Skin epidermis (tissue), 12 donors: ENCODE measurements at regions not wholly inside any gene's neighbourhood (a gene's known extent, or its start where the extent isn't known, plus 50 kb on each side); places are given as distances from the start of the nearest gene placed in this dataset.
A peak's percentile ranks its signal among the peaks of the same experiment; 100 is the strongest.
"Not testable (repeated sequence)": the region's sequence is repeated elsewhere in the genome, so short reads cannot be mapped to it uniquely, and the experiment has no call there.

Experiments
- H3K27ac ChIP-seq, 21 experiments: fragments of 200-600 bp; sonication (generic) in 11 of 21; one replicate each; pipeline ENCODE4 v1.5.0; 2020; ENCODE audit warnings: mild to moderate bottlenecking in 3 of 21, inconsistent platforms in 2 of 21, moderate library complexity in 2 of 21
- H3K4me3 ChIP-seq, 7 experiments: fragments of 200-600 bp; sonication (generic) in 2 of 7; one replicate each; pipeline ENCODE4 v1.5.0; 2020; ENCODE audit warnings: inconsistent platforms in 2 of 7, mild to moderate bottlenecking in 2 of 7, moderate library complexity in 1 of 7

DNA sequence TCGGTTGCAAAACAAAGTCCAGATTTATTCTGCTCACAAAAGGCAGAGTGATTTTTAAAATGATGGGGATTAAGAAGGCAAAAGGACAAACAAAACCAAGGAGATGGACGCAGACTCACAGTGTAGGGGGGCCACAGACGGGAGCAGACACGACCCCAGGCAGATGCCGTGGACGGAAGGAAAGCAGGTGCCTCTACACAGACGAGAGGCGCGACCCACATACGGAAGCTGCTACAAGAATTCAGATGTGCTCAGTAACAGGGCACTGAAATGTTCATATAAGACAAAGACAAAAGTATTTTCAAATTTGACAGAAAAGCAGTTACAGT lies 148.9 kb downstream of the BRD1 start:
- no peak overlapping the region for H3K4me3 ChIP-seq
- H3K27ac ChIP-seq: no peak overlapping the region

DNA sequence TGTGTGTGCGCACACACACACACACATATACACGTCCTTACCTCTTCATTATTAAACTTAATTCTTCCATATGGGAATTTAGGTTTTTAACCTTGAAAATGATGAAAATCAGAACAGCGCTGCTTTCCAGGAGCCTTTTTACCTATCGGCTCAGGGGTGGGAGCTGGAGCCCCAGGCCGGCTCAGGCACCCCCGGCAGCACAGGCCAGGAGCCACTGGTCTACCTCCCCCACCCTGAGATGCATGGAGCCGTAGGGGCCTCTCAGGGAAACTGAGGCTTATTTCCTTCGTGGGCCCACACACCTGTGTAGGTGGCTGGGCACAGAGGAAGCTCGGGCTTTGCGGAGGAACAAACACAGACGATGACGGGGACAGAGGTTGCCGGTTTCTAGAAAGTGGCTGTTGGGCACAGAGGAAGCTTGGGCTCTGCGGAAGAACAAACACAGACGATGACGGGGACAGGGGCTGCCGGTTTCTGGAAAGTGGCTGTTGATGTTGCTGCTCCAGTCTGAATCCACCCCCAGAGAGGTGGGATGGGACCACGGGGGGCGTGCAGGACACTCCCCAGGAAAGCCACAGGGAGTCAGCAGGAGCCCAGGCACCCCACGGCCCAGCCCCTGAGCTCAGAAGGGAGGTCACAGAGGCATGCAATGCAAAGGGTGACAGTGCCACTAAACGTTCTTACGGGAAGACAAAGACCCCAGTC lies 149.4 kb downstream of the BRD1 start:
- Histone ChIP-seq H3K4me3 (no peak overlapping the region), H3K27ac (no peak overlapping the region)

DNA sequence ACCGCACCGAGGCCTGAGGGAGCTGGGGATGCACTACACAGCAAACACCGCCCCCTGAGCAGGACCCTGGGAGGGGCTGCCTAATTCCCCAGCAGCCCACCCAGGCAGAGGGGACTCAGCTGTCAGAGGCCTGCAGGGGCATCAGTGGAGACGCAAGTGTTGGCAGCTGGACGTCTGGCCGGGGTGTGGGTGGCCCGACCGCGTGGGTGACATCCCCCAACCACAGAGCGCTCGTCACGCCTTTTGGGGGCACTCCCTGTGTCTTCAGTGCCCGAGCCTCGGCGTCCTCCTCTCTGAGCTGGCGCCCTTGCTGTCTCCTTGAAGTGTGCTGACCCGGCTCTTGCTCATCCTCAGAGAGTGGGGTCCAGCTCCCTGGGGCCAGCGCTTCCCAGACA lies 150.2 kb downstream of the BRD1 start:
- Histone ChIP-seq H3K27ac (no peak overlapping the region), H3K4me3 (no peak overlapping the region)

- no peak overlapping the region for H3K27ac ChIP-seq
Measured at GRCh38 chr22:49676783-49677494, 150.7 kb downstream of the BRD1 start.

GRCh38 chr22:49676230-49676629 lies 151.4 kb downstream of the BRD1 start:
- Histone ChIP-seq H3K4me3 (no peak overlapping the region), H3K27ac (no peak overlapping the region)

More at GRCh38 chr22:49676783-49677494, 150.7 kb downstream of the BRD1 start:
- H3K4me3 ChIP-seq: no peak overlapping the region

DNA sequence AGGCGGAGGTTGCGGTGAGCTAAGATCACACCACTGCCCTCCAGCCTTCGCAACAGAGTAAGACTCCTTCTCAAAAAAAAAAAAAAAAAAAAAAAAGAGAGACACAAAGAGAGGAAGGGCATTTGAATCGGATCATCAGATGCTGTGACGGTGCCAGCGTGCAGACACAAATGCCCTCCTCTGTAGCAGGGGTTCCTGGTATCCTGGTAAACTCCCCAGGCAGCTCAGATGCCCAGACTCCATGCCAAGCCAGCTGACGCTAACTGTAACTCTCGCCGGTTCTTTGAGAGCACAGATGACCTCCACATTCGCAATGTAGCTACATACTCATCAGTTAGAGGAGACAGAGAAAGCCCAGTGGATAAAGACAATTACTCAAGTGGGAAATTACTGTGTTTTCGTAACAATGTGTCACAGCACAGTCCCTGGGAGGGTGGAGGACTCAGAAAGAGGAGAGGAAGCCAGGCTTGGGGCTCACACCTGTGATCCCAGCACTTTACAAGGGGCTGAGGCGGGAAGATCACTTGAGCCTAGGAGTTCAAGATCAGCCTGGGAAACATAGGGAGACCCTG lies 153.1 kb downstream of the BRD1 start:
- Histone ChIP-seq H3K4me3 (no peak overlapping the region), H3K27ac (no peak overlapping the region)

DNA sequence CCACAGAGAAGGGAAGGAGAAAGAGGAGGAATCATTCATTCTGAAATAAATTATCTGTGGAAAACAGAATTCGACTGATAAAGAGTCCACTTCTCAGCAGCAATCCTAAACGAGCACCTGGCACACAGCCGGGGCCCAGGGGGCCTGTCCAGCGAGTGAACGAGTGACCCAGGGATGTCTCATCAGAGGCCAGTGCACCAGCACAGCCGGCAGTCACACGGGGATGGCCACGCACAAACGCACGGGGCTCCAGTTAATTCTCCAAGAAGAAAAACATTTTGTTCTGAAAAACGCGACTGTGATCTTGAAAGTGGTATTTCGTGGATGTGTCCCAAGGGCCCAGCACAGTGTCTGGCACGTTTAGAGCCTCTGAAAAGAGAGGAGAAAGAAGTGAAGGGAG lies 154.6 kb downstream of the BRD1 start:
- Histone ChIP-seq H3K4me3 (no peak overlapping the region), H3K27ac (no peak overlapping the region)

DNA sequence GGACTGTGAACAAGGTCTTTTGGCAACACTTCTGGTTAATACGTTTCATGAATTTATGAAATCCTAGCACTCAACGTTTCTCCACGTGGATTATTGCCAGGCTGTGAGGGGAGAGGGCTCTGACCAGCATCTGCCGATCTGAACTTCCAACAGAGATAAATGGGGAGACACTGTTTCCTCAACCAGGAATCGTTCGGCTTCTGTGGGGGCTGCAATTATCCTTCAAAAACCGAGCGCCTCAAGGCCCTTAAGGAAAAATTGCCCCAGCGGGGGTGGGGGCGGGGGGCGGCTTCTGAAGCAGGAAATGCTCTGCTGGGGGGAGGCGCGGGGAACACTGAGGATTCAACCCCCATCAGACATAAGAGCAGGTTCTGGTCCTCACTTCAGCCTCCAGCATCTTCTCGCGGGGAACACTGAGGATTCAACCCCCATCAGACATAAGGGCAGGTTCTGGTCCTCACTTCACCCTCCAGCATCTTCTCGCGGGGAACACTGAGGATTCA lies 155.6 kb downstream of the BRD1 start:
- H3K4me3 ChIP-seq: no peak overlapping the region
- H3K27ac ChIP-seq: no peak overlapping the region

GRCh38 chr22:49671331-49672013 lies 156.2 kb downstream of the BRD1 start:
- no peak overlapping the region for H3K27ac ChIP-seq
- no peak overlapping the region for H3K4me3 ChIP-seq

DNA sequence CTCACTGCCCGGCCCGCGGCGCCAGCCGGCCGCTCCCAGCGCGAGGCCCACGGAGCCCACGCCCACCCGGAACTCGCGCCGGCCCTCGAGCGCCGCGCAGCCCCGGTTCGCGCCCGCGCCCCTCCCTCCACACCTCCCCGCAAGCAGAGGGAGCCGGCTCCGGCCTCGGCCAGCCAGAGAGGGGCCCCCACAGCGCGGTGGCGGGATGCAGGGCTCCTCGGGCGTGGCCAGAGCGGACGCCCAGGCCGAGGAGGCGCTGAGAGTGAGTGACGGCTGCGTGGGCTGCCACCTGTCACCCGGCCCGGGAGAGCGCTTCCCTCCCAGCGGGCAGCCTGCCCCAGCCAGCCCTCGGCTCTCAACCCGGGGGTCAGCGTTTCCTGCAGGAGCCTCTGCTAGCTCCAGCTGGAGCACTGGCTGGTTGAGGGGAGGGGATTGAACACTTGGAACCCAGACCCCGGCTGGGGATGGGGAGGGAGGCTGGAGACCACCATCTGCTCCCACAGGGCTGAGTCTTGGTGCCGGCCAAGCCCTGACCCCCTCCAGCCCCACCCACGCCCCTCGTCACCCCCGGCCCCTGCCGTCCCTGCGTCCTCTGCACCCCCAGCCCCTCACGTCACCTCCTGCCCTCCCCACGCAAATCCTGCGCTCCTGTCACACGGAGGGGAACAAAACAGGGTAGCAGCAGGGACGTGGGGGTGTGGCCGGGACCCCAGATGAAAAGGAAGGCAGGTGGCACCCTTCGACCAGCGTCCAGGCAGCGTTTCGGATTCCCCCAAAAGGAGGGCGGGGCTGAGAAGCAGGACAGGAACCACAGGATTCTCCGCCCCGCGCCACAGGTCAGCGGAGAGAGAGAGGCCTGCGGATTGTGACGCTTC lies 157.0 kb downstream of the BRD1 start:
- no peak overlapping the region for H3K27ac ChIP-seq
- H3K4me3 ChIP-seq: peak overlapping the region in 6 of 7 experiments; percentile 18 to 38 (median 26)

DNA sequence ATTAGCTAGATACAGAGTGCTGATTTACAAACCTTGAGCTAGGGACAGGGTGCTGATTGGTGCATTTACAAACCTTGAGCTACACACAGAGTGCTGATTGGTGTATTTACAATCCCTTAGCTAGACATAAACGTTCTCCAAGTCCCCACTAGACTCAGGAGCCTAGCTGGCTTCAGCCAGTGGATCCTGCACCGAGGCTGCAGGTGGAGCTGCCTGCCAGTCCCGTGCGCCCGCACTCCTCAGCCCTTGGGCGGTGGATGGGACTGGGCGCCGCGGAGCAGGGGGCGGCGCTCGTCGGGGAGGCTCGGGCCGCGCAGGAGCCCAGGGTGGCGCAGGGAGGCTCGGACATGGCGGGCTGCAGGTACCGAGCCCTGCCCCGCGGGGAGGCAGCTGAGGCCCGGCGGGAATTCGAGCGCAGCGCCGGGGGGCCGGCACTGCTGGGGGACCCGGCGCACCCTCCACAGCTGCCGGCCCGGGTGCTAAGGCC lies 157.7 kb downstream of the BRD1 start:
- not testable (repeated sequence) for H3K27ac ChIP-seq
- H3K4me3 ChIP-seq: peak overlapping the region in 6 of 7 experiments; percentile 18 to 38 (median 26)

GRCh38 chr22:49669427-49669968 lies 158.2 kb downstream of the BRD1 start:
- H3K4me3 ChIP-seq, H3K27ac ChIP-seq: not testable (repeated sequence)

DNA sequence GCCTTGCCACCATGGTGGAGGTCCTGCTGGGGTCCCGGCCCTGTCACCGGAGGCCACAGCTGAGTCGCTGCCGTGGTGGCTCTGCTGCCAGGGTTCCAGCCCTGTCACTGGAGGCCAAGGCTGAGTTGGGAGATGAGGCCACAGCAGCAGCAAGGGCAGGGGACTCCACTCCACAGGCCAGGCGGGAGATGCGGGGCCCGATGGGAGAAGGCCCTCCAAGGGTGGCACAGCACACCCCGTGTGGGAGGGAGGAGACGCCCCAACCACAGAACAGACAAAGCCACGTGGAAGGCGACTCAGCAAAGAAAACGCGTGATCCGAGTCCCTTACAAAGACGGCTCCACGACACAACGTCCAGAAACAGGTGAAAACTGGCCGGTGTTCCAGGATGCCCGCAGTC lies 159.3 kb downstream of the BRD1 start:
- Histone ChIP-seq H3K4me3 (no peak overlapping the region), H3K27ac (no peak overlapping the region)

- Histone ChIP-seq H3K27ac (peak overlapping the region in 7 of 21 experiments; percentile 15 to 77 (median 55)), H3K4me3 (no peak overlapping the region)
Measured at GRCh38 chr22:49667236-49667635, 160.4 kb downstream of the BRD1 start.

- Histone ChIP-seq H3K27ac (peak overlapping the region in 11 of 21 experiments; percentile 3 to 77 (median 44)), H3K4me3 (no peak overlapping the region)
Measured at GRCh38 chr22:49666146-49666809, 161.4 kb downstream of the BRD1 start.

DNA sequence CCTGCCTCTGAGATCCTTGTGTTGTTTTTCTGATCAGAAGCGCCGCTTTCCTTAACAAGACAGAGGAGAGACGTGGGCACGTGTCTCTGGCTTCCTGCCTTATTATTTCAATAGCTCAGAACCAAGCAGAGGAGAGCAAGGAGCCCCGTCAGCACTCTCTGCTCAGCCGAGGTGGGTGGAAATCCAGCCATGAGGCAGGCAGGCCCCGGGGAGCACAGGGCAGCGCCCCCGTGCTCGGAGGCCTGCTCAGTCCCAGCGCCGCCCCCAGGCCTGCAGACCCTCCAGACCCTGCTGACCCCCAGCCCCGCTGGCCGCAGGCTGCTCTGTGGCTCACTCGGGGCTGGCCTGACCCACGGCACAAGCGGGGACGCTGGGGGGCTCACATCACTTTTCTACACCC lies 162.8 kb downstream of the BRD1 start:
- Histone ChIP-seq H3K27ac (no peak overlapping the region), H3K4me3 (no peak overlapping the region)

DNA sequence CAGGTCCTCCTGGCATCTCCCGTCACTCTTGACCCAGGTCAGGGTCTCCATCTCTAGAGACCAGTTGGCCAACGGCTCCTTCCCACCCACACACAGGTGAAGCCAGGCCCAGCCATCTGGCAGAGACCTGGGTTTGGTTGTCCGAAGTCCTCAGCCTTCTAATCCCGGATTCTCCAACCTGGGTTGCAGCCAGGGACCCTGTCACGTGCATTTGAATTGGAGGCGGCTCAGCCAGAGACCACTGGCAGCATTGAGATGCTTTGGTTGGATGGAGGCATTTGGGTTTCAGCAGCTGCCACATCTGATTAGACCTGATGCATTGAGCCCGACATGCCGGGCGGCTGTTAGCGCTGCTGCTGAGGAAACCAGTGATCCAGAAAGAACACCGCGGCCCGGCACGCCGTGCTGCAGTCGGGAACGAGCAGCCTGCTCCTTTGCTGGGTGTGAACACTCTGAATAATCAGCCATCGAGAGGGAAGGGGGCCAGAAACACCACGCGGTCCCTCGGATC lies 163.2 kb downstream of the BRD1 start:
- Histone ChIP-seq H3K27ac (no peak overlapping the region), H3K4me3 (no peak overlapping the region)

DNA sequence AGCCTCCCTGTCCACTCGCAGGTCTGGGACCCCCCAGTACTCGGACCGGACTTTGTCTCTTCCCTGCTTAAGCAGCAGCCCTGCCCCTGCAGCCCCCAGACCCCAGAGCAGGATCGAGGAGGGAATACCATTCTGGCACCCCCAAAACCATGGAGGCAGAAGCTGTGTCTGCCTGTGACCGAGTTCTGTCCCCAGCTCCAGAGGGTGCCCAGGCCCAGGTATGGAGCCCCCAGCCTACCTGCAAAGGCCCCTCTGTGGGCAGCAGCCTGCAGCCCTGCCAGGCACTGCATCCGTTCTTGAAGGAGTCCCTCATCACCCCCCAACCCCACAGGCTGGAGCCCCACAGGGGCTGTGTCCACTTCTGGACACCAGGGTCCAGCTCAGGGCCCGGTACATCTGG lies 163.8 kb downstream of the BRD1 start:
- Histone ChIP-seq H3K4me3 (no peak overlapping the region), H3K27ac (no peak overlapping the region)
